ENCODE measurements at regions not wholly inside any gene's neighbourhood (a gene's known extent, or its start where the extent isn't known, plus 50 kb on each side); places are given as distances from the start of the nearest gene placed in this dataset.
A peak's percentile ranks its signal among the peaks of the same experiment; 100 is the strongest.

DNA sequence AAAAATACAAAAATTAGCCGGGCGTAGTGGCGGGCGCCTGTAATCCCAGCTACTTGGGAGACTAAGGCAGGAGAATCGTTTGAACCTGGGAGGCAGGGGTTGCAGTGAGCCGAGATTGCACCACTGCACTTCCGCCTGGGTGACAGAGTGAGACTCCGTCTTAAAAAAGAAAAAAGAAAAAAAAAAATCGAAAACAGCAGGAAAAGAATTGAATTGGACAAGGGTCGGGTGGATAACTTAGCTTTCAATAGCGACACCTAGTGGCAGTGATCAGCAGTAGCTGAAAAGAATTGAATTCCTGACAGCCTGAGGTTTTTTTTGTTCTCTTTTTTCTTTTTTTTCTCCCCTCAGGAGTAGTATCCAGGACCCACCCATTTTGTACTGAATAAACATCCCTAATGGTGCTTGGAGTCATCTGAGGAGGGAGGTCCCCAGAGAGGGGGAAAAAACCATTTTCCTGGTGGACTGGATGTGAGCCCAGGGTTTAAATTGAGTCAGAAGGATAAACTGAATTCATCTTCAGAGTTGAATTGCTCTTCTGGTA lies 55.1 kb downstream of the CYCS start:
- TF ChIP-seq GATA3 (IDR thresholded peaks at IDR 0.05; ENCODE audit: low read depth, low read length) (no peak), GATA2 (IDR thresholded peaks at IDR 0.05; ENCODE audit: low read depth, low read length) (no peak)

DNA sequence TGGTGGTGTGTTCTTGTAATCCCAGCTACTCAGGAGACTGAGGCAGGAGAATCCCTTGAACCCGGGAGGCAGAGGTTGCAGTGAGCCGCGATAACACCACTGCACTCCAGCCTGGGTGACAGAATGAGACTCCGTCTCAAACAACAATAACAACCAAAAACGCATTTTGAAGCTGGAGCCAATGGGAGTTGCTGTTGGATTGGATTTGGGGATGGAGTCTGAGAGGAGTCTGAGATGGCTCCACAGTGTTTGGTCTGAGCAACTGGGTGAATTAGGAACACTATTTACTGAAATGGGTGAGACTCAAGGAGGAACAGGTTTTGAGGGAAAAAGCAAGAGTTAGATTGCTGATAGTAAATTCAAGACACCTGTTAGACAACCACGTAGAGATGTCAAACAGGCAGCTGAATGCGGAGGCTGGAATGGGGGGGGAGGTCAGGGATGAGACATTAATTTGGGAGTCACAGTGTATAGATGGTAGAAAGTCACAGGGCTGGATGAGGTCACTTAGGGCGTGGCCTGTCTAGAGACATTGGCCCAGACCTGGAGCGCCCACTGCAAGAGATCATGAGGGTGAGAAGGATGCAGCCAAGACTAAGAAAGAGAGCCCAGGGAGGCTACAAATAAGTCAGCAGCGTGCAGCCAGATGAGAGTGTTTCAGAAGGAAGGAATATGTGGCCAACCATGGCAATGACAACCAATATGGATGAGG lies 56.4 kb downstream of the CYCS start:
- no peak for TF ChIP-seq GATA3 (IDR thresholded peaks at IDR 0.05; ENCODE audit: low read depth, low read length)
- no peak for TF ChIP-seq GATA2 (IDR thresholded peaks at IDR 0.05; ENCODE audit: low read depth, low read length)

DNA sequence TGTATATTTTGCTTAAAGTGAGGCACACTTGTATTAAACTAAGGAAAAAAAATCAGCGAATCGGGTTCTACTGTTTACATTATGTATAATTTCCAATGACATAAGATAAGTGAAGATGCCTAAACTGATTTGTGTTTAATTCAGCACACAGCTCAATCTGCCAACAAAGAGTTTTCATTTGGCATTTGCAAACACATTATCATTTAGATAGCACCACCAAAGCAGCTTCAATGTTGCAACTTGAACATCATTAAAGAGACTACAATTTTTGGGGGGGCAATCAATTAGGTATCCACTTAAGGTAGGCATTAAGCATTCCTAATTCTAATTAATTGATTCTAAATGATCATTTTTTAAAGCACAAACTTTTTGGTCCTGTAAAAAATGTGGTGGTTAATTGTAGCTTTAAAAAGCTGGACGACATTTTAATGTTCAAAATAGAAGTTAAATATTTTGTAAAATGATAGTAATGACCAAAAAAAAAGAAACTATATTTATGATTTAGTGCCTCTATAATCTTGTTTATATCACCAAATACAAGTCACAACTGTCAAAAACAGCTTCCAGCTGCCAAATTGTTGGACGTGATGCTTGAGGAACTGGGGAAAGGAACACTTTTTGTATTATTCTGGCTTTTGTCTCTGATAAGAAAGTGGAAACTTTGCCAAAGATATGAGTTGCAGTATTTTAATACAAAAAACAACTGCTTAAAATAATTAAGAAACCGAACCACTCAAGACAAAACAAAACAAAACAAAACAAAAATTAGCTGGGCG lies 57.1 kb downstream of the CYCS start:
- TF ChIP-seq GATA3 (IDR thresholded peaks at IDR 0.05; ENCODE audit: low read depth, low read length): no peak
- TF ChIP-seq GATA2 (IDR thresholded peaks at IDR 0.05; ENCODE audit: low read depth, low read length): no peak

DNA sequence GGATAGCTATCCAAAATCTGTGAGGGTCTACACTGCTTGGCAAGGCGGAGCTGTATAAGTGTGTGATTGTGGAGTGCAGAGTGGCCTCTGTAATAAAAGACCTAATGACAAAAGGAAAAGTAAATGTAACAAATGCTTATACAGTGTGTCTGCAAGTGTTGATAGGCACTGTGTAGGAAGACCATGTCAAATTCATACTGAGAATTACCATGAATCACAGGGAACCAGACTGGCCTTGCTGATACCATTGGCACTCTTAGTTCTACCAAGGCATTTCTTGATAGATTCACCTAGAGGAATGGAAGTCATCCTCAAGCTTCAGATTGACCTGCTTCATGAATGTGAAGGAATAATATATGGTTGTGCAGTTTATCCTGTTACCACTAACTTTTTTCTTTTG lies 58.8 kb downstream of the CYCS start:
- TF ChIP-seq GATA3 (IDR thresholded peaks at IDR 0.05; ENCODE audit: low read depth, low read length): no peak
- TF ChIP-seq GATA2 (IDR thresholded peaks at IDR 0.05; ENCODE audit: low read depth, low read length): no peak

DNA sequence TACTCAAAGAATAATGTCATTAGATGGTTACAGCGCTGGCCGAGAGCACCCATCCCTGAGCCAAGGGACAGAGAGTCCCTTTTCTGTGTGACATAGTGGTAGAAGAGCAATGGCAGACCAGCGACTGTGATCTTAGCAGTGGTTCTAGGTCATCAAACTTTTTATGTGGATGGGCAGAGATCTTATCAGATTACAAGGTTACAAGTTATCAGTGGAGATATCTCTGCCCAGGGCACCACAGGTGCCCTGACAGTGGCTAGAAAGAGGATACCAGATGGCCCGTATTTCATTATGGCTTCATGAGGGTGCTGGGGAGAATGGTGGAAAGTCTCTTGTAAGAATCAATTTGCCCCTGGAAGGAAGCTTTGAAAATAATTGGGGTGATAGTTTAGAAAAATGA lies 62.7 kb downstream of the CYCS start:
- TF ChIP-seq GATA3 (IDR thresholded peaks at IDR 0.05; ENCODE audit: low read depth, low read length): peak; percentile 75
- TF ChIP-seq GATA2 (IDR thresholded peaks at IDR 0.05; ENCODE audit: low read depth, low read length): peak; percentile 87

DNA sequence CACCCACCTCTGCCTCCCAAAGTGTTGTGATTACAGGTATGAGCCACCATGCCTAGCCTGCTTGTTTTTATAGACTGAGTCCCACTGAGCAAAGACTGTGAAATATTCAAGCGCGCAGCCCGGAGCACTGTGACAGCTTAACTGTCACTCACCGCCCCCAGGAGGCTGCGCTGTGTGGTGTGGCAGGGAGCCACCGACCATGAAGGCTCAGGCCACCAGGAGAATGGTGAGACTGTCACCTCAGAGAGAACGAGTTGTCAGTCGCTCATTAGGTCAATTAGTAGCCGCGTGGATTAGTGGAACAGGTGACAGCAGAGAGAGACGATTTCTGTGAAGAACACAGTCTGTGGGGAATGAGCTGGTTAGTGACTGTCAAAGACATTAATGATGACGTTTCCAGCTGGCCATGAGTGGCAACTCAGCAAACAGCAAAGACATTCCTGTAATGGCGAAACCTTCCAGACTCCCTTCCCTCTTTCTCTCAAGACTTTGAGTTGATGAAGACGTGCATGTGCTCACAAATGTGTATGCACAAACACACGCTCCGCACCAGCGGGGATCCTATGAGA lies 64.5 kb downstream of the CYCS start:
- TF ChIP-seq GATA3 (IDR thresholded peaks at IDR 0.05; ENCODE audit: low read depth, low read length) (no peak), GATA2 (IDR thresholded peaks at IDR 0.05; ENCODE audit: low read depth, low read length) (no peak)

DNA sequence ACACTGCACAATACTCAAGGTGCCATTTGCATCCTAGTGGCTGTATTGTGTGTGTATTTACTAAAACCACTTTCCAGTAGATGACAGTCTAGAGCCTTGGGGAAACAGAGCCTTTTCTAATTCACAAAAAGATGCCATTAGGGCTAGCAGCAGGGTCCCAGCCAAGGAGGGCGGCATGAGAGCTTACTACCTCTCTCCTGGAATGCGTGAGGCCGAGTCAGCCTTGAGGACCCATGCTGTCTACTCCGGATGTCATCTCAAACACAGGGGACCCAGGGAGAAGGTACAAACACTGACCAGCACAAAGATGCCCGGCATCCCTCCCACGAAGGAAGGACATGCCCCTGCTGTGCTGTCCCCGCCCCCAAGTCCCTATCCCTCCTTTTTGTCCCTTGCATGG lies 65.5 kb downstream of the CYCS start:
- no peak for TF ChIP-seq GATA3 (IDR thresholded peaks at IDR 0.05; ENCODE audit: low read depth, low read length)
- TF ChIP-seq GATA2 (IDR thresholded peaks at IDR 0.05; ENCODE audit: low read depth, low read length): no peak

DNA sequence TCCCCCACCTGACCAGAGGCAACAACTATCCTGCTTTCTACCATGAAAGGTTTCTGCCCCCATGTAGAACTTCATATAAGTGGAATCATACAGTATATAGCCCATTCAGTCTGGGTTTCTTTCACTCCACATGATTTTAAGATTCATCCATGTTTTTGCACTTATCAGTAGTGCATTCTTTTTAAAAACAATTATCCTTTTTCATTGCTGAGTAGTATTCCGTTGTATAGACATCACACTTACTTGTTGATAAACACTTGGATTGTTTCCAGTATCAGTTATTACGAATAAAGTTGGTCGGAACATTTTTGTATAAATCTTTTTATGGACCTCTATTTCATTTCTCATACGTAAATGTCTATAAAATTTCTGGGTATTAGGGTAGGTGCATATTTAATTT lies 68.7 kb downstream of the CYCS start:
- TF ChIP-seq GATA3 (IDR thresholded peaks at IDR 0.05; ENCODE audit: low read depth, low read length) (no peak), GATA2 (IDR thresholded peaks at IDR 0.05; ENCODE audit: low read depth, low read length) (no peak)

DNA sequence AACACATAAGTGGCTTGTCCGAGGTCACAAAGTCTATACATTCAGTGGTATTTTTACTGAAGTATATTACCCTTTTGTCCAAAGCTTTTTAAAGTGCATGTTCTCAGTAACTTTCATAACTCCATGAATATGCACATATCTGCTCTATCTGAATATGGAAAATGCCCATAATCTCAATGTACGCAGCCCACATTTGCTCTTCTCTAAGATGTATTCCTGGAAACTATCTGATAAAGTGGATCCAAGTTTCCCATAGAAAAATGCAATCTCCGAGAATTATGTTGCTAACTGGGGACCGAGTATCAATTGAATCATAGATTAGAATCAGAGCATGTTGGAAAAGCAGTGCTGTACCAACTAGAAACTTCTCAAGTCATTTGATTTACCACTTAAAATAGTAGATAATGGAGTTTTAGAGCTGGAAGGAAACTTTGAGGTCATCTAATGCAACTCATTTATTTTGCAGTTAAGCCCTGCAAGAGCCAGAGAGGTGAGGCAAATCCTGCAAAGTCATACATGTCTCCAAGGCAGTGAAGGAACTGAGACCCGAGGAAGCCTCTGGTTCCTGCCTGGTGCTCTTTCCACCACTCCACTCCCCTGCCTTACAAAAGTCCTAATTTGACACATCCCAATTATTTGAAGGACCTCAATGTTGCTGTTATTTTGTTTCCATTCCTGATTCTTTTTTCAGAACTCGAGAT lies 69.4 kb downstream of the CYCS start:
- TF ChIP-seq GATA3 (IDR thresholded peaks at IDR 0.05; ENCODE audit: low read depth, low read length): no peak
- TF ChIP-seq GATA2 (IDR thresholded peaks at IDR 0.05; ENCODE audit: low read depth, low read length): no peak

DNA sequence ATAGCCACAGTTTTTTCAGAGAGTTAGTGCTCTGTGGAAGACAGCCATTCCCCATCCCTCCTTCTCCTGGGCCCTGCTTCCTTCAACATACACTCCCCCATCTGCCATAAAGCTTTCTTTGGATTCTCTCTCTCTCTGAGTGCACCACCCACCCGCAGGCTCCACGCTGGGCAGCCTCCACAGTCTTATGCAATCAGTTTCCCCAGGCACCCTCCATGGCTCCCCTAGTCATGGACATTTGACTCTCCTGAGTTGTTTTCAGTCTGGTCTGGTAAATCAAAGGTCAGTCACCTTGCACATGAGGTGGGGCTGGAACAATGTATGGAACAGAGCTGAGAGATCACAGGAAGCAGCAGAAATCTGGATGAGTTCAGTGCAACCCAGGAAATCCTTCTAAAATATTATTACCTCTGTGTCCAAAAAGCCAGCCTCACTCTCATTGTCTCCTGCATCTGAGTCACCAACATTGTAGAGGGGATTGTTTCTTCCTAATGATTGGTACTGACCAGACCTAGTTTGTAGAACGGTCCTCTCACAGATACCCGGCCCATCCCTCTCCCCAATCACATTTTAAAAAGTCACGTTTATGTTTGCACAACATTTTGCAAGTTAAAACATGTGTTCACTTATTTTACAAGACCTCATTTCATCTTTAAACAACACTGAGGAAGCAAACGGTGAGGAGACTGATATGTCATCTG lies 70.1 kb downstream of the CYCS start:
- TF ChIP-seq GATA3 (IDR thresholded peaks at IDR 0.05; ENCODE audit: low read depth, low read length) (no peak), GATA2 (IDR thresholded peaks at IDR 0.05; ENCODE audit: low read depth, low read length) (no peak)

DNA sequence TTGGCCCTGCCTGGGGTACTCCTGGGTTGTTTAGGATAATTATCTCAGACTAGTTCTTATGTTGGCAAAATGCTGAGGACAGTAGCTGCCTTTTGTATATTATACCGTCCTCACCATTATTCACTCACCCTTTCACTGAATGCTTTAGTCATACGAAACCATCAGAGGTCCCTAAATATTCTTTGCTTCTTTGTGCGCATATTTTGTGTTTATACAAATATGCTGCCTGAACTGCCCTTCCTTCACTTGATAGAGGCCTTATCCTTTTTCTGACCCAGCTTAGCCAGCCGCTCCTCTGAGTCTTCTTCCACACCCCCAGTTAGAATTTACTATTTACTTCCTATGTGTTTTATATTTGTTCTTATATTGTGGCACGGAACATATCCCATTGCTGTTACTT lies 70.2 kb upstream of the OSBPL3 start:
- TF ChIP-seq GATA3 (IDR thresholded peaks at IDR 0.05; ENCODE audit: low read depth, low read length) (no peak), GATA2 (IDR thresholded peaks at IDR 0.05; ENCODE audit: low read depth, low read length) (no peak)

DNA sequence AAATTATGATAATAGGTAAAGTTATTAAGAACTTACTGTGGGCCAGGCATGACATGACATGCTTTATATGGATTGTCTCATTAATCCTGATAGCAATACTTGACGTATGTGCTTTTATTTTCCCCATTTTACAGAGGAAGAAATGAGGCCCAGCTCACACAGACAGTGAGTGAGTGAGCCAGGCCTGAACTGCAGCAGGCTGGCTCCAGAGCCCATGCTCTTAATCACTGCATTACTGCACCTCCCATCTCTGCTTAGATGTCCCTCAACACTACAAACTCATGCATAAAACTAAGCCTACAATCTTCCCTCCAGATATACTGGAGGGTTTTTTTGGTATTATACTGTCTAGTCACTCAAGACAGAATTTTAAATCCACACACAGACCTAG lies 68.5 kb upstream of the OSBPL3 start:
- no peak for TF ChIP-seq GATA2 (IDR thresholded peaks at IDR 0.05; ENCODE audit: low read depth, low read length)
- no peak for TF ChIP-seq GATA3 (IDR thresholded peaks at IDR 0.05; ENCODE audit: low read depth, low read length)

DNA sequence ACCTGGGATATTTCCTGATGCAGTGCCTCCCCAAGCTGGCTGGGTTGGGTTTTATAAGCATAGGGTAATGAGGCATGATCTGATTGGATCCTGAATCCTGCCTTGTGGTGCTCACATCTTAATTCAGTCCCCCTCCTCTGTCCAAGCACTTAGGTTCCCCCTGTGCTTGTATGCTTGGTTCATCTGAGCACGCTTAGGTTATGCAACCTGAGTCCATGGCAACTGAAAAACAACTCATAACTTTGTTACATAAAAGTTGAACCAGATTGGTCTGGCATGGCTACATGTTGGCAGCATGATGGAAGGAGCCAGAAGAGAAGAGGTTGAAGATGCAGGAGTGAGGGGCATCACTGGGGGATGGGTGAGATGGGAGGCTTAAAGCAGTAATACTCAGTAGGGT lies 57.3 kb upstream of the OSBPL3 start:
- TF ChIP-seq GATA2 (IDR thresholded peaks at IDR 0.05; ENCODE audit: low read depth, low read length): no peak
- TF ChIP-seq GATA3 (IDR thresholded peaks at IDR 0.05; ENCODE audit: low read depth, low read length): no peak

All from SH-SY5Y (cell line).